Breast epithelium (tissue), 4 donors: ENCODE measurements at regions not wholly inside any gene's neighbourhood (a gene's known extent, or its start where the extent isn't known, plus 50 kb on each side); places are given as distances from the start of the nearest gene placed in this dataset.

Source experiments
- DNase-seq, 2 donors: peaks; one replicate each; pipeline ENCODE4 v3.0.0-alpha.2; 2019; ENCODE audit warnings: low spot score in 2 of 2
- H3K27ac ChIP-seq, 2 donors: fragments of 200-600 bp; sonication (generic) in 1 of 2; one replicate each; pipeline ENCODE4 v1.5.1; 2016 to 2019; ENCODE audit warnings: mild to moderate bottlenecking in 1 of 2
- H3K27me3 ChIP-seq, 2 donors: fragments of 200-600 bp; sonication (generic) in 1 of 2; one replicate each; pipeline versions ENCODE4 v1.5.1 to v1.6.0; 2017 to 2019; ENCODE audit warnings: control low read depth in 1 of 2, mild to moderate bottlenecking in 1 of 2
- H3K36me3 ChIP-seq: fragments of 200-600 bp; one replicate; pipeline ENCODE4 v1.5.1; 2019
- H3K4me1 ChIP-seq, 2 donors: fragments of 200-600 bp; sonication (generic); one replicate each; pipeline ENCODE4 v1.5.1; 2016 to 2019; ENCODE audit warnings: control low read depth in 1 of 2
- H3K4me3 ChIP-seq, 3 donors: fragments of 200-600 bp; sonication (generic); 1 replicate in 2 of 3; 2 replicates in 1 of 3; pipeline ENCODE4 v1.5.1; 2016 to 2019; ENCODE audit warnings: mild to moderate bottlenecking in 3 of 3, moderate library complexity in 2 of 3
- H3K9me3 ChIP-seq, 2 donors: fragments of 200-600 bp; sonication (generic) in 1 of 2; one replicate each; pipeline ENCODE4 v1.5.1; 2016 to 2019; ENCODE audit warnings: control low read depth in 1 of 2
- POLR2A ChIP-seq: fragments of 450-650 bp; IDR thresholded peaks from one replicate; pipeline ENCODE4 v1.6.1; 2016; ENCODE audit warnings: antibody characterized with exemption, mild to moderate bottlenecking, moderate library complexity
- POLR2AphosphoS5 ChIP-seq, 3 donors: sonication (generic); formaldehyde crosslinking; IDR thresholded peaks; one replicate each; pipeline ENCODE4 v1.6.1; 2017; ENCODE audit warnings: antibody characterized with exemption in 3 of 3
- intact Hi-C: fragments of 100-400 bp; cut with DNase I; formaldehyde crosslinking; loops from one replicate; pipeline ENCODE4 v1.15.1; 2023; ENCODE audit warnings: low total_unique reads
- TF ChIP-seq, protein P1 (sequence below), 3 donors: fragments of 450-650 bp; IDR thresholded peaks; one replicate each; pipeline ENCODE4 v1.5.1; 2016 to 2017; ENCODE audit warnings: antibody characterized with exemption in 3 of 3, mild to moderate bottlenecking in 3 of 3, moderate library complexity in 3 of 3

DNA sequence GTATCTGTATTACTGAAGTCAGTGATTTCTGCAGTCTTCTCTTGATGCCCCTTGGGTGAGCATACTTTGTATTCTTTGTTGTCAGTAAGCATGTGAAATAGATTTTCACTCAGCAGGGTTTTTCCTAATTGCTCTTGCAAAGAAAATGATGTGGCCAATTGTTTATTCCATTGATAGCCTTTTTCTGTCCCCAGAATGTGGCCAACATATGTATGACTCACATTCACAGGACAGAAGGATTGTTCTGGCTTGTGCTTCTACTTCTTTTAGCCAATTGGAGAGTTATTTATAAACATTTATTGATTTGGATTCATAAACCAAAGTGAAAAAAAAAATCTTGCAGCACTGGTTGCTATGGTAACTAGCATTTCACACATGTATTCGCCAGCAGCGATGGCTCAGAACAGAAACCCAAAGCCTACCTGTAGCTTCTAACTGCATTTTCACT is 54.4 kb upstream of the RBM24 start:
- DNase-seq = no peak
- intact Hi-C loops = no loop called here
- TF ChIP-seq POLR2AphosphoS5 (IDR thresholded peaks at IDR 0.05) (no peak), POLR2A (no peak)
- TF ChIP-seq, protein P1, sequence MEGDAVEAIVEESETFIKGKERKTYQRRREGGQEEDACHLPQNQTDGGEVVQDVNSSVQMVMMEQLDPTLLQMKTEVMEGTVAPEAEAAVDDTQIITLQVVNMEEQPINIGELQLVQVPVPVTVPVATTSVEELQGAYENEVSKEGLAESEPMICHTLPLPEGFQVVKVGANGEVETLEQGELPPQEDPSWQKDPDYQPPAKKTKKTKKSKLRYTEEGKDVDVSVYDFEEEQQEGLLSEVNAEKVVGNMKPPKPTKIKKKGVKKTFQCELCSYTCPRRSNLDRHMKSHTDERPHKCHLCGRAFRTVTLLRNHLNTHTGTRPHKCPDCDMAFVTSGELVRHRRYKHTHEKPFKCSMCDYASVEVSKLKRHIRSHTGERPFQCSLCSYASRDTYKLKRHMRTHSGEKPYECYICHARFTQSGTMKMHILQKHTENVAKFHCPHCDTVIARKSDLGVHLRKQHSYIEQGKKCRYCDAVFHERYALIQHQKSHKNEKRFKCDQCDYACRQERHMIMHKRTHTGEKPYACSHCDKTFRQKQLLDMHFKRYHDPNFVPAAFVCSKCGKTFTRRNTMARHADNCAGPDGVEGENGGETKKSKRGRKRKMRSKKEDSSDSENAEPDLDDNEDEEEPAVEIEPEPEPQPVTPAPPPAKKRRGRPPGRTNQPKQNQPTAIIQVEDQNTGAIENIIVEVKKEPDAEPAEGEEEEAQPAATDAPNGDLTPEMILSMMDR (IDR thresholded peaks at IDR 0.05) = no peak
- Histone ChIP-seq H3K27ac (no peak overlapping the region), H3K4me3 (no peak overlapping the region), H3K36me3 (no peaks in the 10 kb centered on the region), H3K4me1 (no peaks in the 10 kb centered on the region), H3K27me3 (no peaks in the 10 kb centered on the region), H3K9me3 (no peaks in the 10 kb centered on the region)

DNA sequence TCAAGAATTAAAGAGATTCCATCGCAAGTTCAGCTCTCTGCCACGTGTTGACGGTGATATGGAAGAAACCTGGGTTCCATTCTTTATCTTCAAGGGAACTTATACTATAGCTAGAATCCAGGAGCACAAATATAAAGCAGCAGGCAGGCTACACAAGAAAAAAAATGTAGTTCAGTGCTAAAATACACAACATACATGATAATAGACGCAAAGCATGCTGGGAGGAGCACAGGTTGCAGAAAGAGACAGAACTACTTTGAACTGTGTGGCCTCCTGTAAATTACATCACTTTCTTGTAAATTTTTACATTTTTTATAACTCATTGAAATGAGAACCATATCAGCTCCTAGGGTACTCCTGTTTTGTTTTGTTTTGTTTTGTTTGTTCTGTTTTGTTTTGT is 53.8 kb upstream of the RBM24 start:
- no peak for DNase-seq
- no peak overlapping the region for H3K4me3 ChIP-seq
- no peak overlapping the region for H3K27ac ChIP-seq
- no peaks in the 10 kb centered on the region for H3K27me3 ChIP-seq
- H3K9me3 ChIP-seq = no peaks in the 10 kb centered on the region
- H3K4me1 ChIP-seq = no peaks in the 10 kb centered on the region
- TF ChIP-seq POLR2A = no peak
- no peak for TF ChIP-seq POLR2AphosphoS5 (IDR thresholded peaks at IDR 0.05)
- TF ChIP-seq, protein P1 (IDR thresholded peaks at IDR 0.05) = no peak
- H3K36me3 ChIP-seq = no peaks in the 10 kb centered on the region
- intact Hi-C loops = no loop called here
